HG03521 (cell line): ENCODE measurements at regions not wholly inside any gene's neighbourhood (a gene's known extent, or its start where the extent isn't known, plus 50 kb on each side); places are given as distances from the start of the nearest gene placed in this dataset.

Experiments used
- ATAC-seq: cut with Tn5 transposase; IDR thresholded peaks from one replicate; pipeline ENCODE4 v1.9.1; 2021; ENCODE audit warnings: mild to moderate bottlenecking, moderate library complexity; ENCODE audit not compliant: unreplicated experiment

GRCh38 chr4:163621821-163622220, 127.3 kb downstream of the TMA16 start:
- ATAC-seq: no peak

- no peak for ATAC-seq
Observed at GRCh38 chr4:163622379-163623035, 128.0 kb downstream of the TMA16 start.

GRCh38 chr4:163623787-163624186, 129.3 kb downstream of the TMA16 start:
- ATAC-seq: no peak

GRCh38 chr4:163624727-163625126, 130.2 kb downstream of the TMA16 start:
- no peak for ATAC-seq

- ATAC-seq: no peak
Observed at GRCh38 chr4:163631288-163631687, 136.8 kb downstream of the TMA16 start.

GRCh38 chr4:163638909-163639308, 144.4 kb downstream of the TMA16 start:
- ATAC-seq: no peak

- no peak for ATAC-seq
Observed at GRCh38 chr4:163649557-163650091, 155.1 kb downstream of the TMA16 start.

GRCh38 chr4:163651761-163652160, 157.3 kb downstream of the TMA16 start:
- ATAC-seq: no peak

GRCh38 chr4:163654621-163655020, 160.1 kb downstream of the TMA16 start:
- ATAC-seq: no peak

- no peak for ATAC-seq
Observed at GRCh38 chr4:163660636-163661035, 166.1 kb downstream of the TMA16 start.

- ATAC-seq: no peak
Observed at GRCh38 chr4:163662768-163663167, 168.3 kb downstream of the TMA16 start.

- peak; percentile 76 for ATAC-seq
Observed at GRCh38 chr4:163663454-163664225, 169.2 kb downstream of the TMA16 start.

- no peak for ATAC-seq
Observed at GRCh38 chr4:163665101-163665500, 170.6 kb downstream of the TMA16 start.

GRCh38 chr4:163665521-163666331, 171.2 kb downstream of the TMA16 start:
- no peak for ATAC-seq

GRCh38 chr4:163666332-163666873, 171.9 kb downstream of the TMA16 start:
- no peak for ATAC-seq

- ATAC-seq: no peak
Observed at GRCh38 chr4:163672751-163673150, 178.3 kb downstream of the TMA16 start.

GRCh38 chr4:163673848-163674697, 179.6 kb downstream of the TMA16 start:
- ATAC-seq: no peak

- no peak for ATAC-seq
Observed at GRCh38 chr4:163679189-163679588, 184.7 kb downstream of the TMA16 start.

- no peak for ATAC-seq
Observed at GRCh38 chr4:163680386-163681098, 186.1 kb downstream of the TMA16 start.
